Esophagus (tissue), 2 donors: ENCODE measurements at regions not wholly inside any gene's neighbourhood (a gene's known extent, or its start where the extent isn't known, plus 50 kb on each side); places are given as distances from the start of the nearest gene placed in this dataset.

Source experiments
- H3K27ac ChIP-seq, 2 donors: one replicate each; pipeline ENCODE4 v1.5.1; 2013; ENCODE audit warnings: low read depth in 2 of 2, mild to moderate bottlenecking in 2 of 2, inconsistent platforms in 1 of 2, low read length in 1 of 2, moderate library complexity in 1 of 2
- H3K27me3 ChIP-seq, 2 donors: one replicate each; pipeline ENCODE4 v1.6.1; 2013; ENCODE audit warnings: low read length in 2 of 2, control low read depth in 1 of 2, mild to moderate bottlenecking in 1 of 2; ENCODE audit not compliant: insufficient read depth in 2 of 2, control insufficient read depth in 1 of 2
- H3K36me3 ChIP-seq, 2 donors: one replicate each; pipeline ENCODE4 v1.6.1; 2013; ENCODE audit warnings: low read length in 1 of 2; ENCODE audit not compliant: control insufficient read depth in 2 of 2, insufficient read depth in 2 of 2
- H3K4me1 ChIP-seq, 2 donors: one replicate each; pipeline ENCODE4 v1.6.1; 2013; ENCODE audit warnings: low read length in 1 of 2; ENCODE audit not compliant: control insufficient read depth in 2 of 2, insufficient read depth in 2 of 2
- H3K4me3 ChIP-seq, 2 donors: one replicate each; pipeline ENCODE4 v1.5.1; 2013; ENCODE audit warnings: low read length in 2 of 2, mild to moderate bottlenecking in 2 of 2, low read depth in 1 of 2, moderate library complexity in 1 of 2
- H3K9me3 ChIP-seq, 2 donors: one replicate each; pipeline ENCODE4 v1.6.1; 2013; ENCODE audit warnings: mild to moderate bottlenecking in 2 of 2, low read depth in 1 of 2, low read length in 1 of 2, moderate library complexity in 1 of 2; ENCODE audit not compliant: control insufficient read depth in 2 of 2, insufficient read depth in 1 of 2
- WGBS, 2 donors: extraction: QIAGEN DNeasy Blood & Tissue Kit; methylation state at CpG; one replicate each; pipeline ENCODE4 v1.1.7; 2013; 5-methylcytosine and 5-hydroxymethylcytosine counted together
- donor health status: healthy with polysubstance abuse.
- donor health status: Bipolar disorder and iron deficiency.

DNA sequence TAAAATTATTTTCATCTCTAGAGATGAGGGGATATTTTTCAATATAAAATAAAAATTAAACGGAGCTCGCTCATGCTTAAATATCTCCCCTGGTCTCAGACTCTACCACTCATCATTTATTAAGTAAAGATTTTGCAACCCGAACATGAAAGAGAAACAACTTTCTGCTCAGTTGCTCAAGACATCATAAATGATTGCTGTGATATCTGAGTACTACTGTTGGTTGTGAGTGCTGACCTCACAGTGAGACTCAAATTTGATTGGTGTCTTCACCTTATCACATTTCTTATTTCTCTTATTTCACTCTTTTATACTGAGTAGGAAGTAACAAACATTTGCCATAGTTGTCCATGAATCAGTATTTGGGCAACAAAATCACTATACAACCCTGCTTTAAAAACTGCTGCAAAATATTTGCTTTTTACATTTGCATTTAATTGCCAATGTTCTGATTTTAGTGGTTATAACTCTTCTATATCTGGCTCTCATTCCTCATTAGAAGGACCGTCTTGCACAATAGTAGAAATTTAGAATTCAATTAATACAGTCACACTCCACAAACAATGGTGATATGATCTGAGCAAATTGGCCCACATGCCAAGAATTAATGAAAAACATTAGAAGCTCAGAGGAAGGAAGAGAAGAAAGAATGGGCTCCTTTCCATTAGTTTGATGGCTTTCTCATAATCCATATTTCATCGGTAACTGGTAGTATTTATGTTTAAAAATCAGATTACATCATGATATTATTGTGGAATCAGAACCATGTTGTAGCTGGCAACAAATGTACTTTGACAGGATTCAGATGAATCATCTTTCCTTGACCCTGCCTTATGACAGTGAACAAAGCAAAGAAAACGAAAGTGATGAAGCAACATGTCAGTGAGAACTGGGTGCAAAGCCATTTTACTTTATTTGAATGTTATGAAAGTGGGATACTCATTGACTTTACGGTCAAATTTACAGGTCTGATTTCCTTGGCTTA is 973.6 kb upstream of the TENM4 start:
- 57 to 69% methylated on average over 7 of the region's 7 CpGs for WGBS, 2 donors
- no peaks in the 10 kb centered on the region for H3K27me3 ChIP-seq
- H3K27ac ChIP-seq, result no peak overlapping the region
- H3K36me3 ChIP-seq, result no peaks in the 10 kb centered on the region
- no peaks in the 10 kb centered on the region for H3K9me3 ChIP-seq
- H3K4me3 ChIP-seq, result no peak overlapping the region
- no peaks in the 10 kb centered on the region for H3K4me1 ChIP-seq

DNA sequence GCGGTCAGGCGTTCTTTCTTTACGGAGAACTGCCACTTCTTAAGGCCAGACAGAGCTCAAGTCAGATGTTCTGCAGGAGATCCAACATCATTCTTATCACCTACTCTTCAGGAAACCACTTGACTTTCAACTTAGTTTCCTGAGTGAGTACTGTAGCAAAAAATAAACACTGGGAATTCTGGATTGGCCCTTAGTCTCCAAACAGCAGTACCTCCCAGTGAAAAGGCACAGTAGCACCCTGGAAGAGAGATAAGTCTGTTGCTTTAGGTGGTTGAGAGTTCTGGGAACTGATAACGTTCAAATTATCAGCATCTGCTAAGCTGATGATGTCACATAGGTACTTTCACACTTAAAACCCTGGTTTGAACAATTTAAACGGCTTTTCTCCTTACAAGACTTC is 971.8 kb upstream of the TENM4 start:
- WGBS, 2 donors, result 73 to 79% methylated on average over 5 of the region's 5 CpGs
- H3K36me3 ChIP-seq, result no peaks in the 10 kb centered on the region
- no peak overlapping the region for H3K27ac ChIP-seq
- H3K27me3 ChIP-seq, result no peaks in the 10 kb centered on the region
- H3K4me3 ChIP-seq, result no peak overlapping the region
- H3K4me1 ChIP-seq, result no peaks in the 10 kb centered on the region
- no peaks in the 10 kb centered on the region for H3K9me3 ChIP-seq

DNA sequence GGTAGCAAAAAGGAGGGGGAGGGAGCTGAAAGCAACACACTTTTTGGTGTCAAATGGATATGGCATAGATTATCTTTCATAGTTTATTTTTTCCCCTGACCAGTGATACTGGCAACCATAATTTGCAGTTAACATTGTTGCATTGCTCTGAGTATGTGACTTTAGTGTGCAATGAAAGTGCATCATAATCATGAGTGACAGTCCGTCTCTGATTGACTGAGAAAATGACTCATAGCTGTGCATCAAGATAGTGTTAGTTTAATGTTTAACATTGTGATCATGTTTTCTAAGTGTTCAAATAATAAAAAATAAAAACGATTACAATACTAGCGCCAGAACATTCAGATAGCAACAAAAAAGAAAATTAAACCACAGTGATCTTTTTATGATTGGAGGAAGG is 952.4 kb upstream of the TENM4 start:
- Histone ChIP-seq H3K4me3 (no peak overlapping the region), H3K27ac (no peak overlapping the region), H3K36me3 (no peaks in the 10 kb centered on the region), H3K9me3 (no peaks in the 10 kb centered on the region), H3K27me3 (no peaks in the 10 kb centered on the region), H3K4me1 (no peaks in the 10 kb centered on the region)
- 75 to 84% methylated on average over 3 of the region's 3 CpGs for WGBS, 2 donors

DNA sequence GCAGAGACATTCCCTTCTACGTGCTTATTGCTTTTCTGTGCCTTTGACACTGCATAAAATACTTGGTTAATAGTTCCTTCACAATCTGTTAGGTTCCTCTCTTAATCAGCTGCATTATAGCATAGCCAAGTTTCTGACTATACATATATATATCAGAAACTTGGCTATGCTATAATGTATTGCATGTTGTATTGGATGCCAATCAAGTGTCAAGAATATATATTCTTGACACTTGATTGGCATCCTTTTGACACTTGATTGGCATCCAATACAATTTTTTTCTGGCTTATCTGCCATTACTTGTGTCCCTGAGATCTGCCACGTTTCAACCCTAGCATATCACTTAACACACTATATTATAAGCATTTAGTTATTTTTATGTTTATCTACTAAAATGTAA is 949.7 kb upstream of the TENM4 start:
- WGBS, 2 donors, result 57 to 58% methylated on average over 2 of the region's 2 CpGs
- Histone ChIP-seq H3K9me3 (no peaks in the 10 kb centered on the region), H3K4me1 (no peaks in the 10 kb centered on the region), H3K27ac (no peak overlapping the region), H3K4me3 (no peak overlapping the region), H3K36me3 (no peaks in the 10 kb centered on the region), H3K27me3 (no peaks in the 10 kb centered on the region)

DNA sequence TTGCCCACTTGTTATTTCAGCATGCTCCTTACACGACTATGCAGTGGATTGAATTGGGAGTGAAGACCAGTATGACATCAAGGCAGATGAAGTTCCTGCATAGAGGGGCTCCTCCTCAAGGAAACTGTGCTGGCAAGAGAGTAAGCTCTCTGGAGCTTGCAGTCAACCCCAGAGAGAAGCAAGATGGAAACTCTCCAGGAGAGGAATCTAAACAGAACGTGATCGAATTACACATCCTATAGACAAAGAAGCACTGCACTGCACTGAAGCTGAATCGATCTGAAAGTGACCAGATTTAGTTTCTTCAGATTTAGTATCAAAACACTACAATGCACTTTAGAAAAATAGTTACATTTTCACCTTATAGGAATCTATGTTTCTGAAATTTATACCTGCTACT is 947.7 kb upstream of the TENM4 start:
- H3K36me3 ChIP-seq, result no peaks in the 10 kb centered on the region
- WGBS, 2 donors, result 61 to 65% methylated on average over 4 of the region's 4 CpGs
- H3K27me3 ChIP-seq, result no peaks in the 10 kb centered on the region
- H3K4me3 ChIP-seq, result no peak overlapping the region
- H3K9me3 ChIP-seq, result peaks cover 0 to 2% of the 10 kb centered on the region in 2 donors
- no peaks in the 10 kb centered on the region for H3K4me1 ChIP-seq
- H3K27ac ChIP-seq, result no peak overlapping the region

DNA sequence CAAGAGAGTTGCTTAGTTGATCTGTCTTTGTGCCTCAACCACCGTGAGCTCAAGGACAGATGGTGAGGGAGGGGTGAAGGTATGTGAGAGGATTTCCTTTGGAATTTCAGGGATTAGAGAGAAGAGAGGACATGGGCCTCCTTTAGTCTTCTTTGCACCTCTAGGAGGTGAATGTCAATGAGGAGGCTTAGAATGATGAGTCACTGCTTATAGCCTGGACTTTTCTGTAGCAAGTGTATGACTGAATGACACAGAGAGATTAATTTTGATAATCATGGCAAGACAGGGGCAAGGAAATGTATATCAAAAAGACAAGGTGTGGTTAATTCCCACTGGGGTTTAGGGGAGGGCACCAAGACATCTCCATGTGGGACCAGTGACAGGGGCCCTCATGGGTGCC is 947.3 kb upstream of the TENM4 start:
- Histone ChIP-seq H3K4me3 (no peak overlapping the region), H3K27ac (no peak overlapping the region), H3K4me1 (no peaks in the 10 kb centered on the region), H3K36me3 (no peaks in the 10 kb centered on the region), H3K9me3 (peaks cover 0 to 2% of the 10 kb centered on the region in 2 donors), H3K27me3 (no peaks in the 10 kb centered on the region)
- 48 to 51% methylated on average over 1 of the region's 1 CpG for WGBS, 2 donors

DNA sequence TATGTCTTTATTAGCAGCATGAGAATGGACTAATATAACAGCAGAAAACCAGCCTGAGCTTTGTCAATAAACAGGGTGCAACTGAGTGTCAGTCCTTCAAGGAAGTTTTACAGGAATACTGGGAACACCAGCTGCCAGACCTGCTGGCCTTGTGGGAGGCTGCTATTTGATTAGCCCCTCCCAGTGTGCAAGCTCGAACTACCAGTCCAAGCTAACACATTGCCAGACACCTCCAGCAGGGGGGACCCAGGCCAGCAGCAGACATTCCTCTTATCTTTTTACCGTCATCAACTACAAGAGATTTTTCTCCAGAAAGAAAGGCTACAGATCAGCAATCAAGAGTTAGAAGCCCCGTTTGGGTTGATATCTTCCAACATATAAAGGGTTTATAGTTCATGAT is 942.8 kb upstream of the TENM4 start:
- no peaks in the 10 kb centered on the region for H3K36me3 ChIP-seq
- no peaks in the 10 kb centered on the region for H3K4me1 ChIP-seq
- H3K27ac ChIP-seq, result no peak overlapping the region
- 62 to 67% methylated on average over 3 of the region's 3 CpGs for WGBS, 2 donors
- H3K9me3 ChIP-seq, result peaks cover 0 to 2% of the 10 kb centered on the region in 2 donors
- no peak overlapping the region for H3K4me3 ChIP-seq
- H3K27me3 ChIP-seq, result no peaks in the 10 kb centered on the region

DNA sequence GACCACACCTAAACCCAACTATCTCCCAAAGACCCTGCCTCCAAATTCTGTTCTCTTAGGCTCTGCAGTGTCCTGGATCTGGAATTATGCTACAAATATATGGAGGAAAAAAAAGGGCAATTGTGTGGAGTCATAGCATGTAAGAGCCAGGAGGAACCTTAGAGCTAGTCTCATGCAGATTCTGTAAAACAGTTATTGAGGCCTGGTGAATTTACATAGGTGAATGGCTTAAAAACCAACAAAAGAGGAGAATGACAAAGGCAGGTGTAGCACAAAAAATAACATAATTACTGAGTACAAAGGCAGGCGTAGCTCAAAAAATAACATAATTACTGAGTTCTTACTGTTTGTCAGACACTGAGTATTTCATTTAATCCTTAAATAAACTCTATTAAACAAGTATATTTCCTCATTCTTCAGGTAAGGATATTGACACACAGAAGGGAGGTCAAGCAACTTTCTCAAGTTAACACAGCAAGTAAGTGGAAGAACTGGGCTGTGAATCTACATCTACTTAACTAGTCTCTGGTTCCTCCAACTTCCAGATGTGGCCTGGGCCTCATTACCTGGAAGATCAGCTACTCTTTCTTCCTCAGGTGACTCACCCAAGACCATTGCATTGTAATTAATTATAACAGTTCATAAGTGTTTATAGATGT is 938.9 kb upstream of the TENM4 start:
- no peaks in the 10 kb centered on the region for H3K36me3 ChIP-seq
- H3K4me3 ChIP-seq, result no peak overlapping the region
- no peaks in the 10 kb centered on the region for H3K4me1 ChIP-seq
- H3K27me3 ChIP-seq, result no peaks in the 10 kb centered on the region
- 50 to 67% methylated on average over 1 of the region's 1 CpG for WGBS, 2 donors
- H3K9me3 ChIP-seq, result peaks cover 0 to 2% of the 10 kb centered on the region in 2 donors
- no peak overlapping the region for H3K27ac ChIP-seq

DNA sequence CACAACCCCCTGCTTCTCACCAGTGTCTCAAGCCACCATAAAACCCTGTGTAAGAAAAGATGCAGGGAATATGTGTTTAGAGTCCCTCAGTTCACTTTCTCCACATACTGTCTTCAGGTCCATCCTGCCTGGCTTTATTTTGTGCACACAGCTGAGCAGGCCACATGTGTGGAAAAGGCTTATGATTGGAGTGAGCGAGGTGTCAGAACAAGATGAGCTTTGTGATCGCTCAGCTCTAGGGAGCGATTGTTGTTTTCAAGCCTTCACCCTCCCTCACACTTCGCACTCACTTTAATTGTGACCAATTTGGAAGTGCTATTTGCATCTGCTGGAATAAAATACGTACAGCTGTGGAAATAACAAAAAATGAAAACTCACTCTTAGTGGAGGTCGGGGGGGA is 931.1 kb upstream of the TENM4 start:
- H3K27me3 ChIP-seq, result no peaks in the 10 kb centered on the region
- no peak overlapping the region for H3K27ac ChIP-seq
- H3K4me1 ChIP-seq, result no peaks in the 10 kb centered on the region
- no peak overlapping the region for H3K4me3 ChIP-seq
- WGBS, 2 donors, result 84 to 86% methylated on average over 6 of the region's 6 CpGs
- H3K9me3 ChIP-seq, result no peaks in the 10 kb centered on the region
- H3K36me3 ChIP-seq, result no peaks in the 10 kb centered on the region
